H9 (cell line): ENCODE measurements at regions not wholly inside any gene's neighbourhood (a gene's known extent, or its start where the extent isn't known, plus 50 kb on each side); places are given as distances from the start of the nearest gene placed in this dataset.

ENCODE experiments used
- DNase-seq: peaks from one replicate; pipeline ENCODE4 v3.0.0-alpha.2; 2017
- H2AFZ ChIP-seq: one replicate; pipeline ENCODE4 v1.6.1; 2013; ENCODE audit warnings: mild to moderate bottlenecking, low read length, control low read depth, moderate library complexity
- H2AK5ac ChIP-seq: 2 replicates; pipeline ENCODE4 v1.6.1; 2013; ENCODE audit warnings: low read length, control low read depth, mixed read lengths; ENCODE audit not compliant: insufficient read length
- H2BK120ac ChIP-seq: one replicate; pipeline ENCODE4 v1.6.1; 2013; ENCODE audit warnings: low read depth, mild to moderate bottlenecking, low read length, control low read depth, inconsistent platforms; ENCODE audit not compliant: poor library complexity, severe bottlenecking
- H2BK12ac ChIP-seq: 2 replicates; pipeline ENCODE4 v1.6.1; 2013; ENCODE audit warnings: low read length, control low read depth, mixed read lengths, low read depth; ENCODE audit not compliant: insufficient read length
- H2BK15ac ChIP-seq: 2 replicates; pipeline ENCODE4 v1.6.1; 2013; ENCODE audit warnings: low read depth, low read length, control low read depth
- H2BK20ac ChIP-seq: one replicate; pipeline ENCODE4 v1.6.1; 2013; ENCODE audit warnings: low read depth, mild to moderate bottlenecking, low read length, control low read depth, inconsistent platforms; ENCODE audit not compliant: poor library complexity, severe bottlenecking
- H2BK5ac ChIP-seq: 2 replicates; pipeline ENCODE4 v1.6.1; 2013; ENCODE audit warnings: low read length, control low read depth, mixed read lengths; ENCODE audit not compliant: insufficient read length
- H3K14ac ChIP-seq: 2 replicates; pipeline ENCODE4 v1.6.1; 2013; ENCODE audit warnings: low read length, control low read depth; ENCODE audit not compliant: insufficient read depth
- H3K18ac ChIP-seq: 2 replicates; pipeline ENCODE4 v1.6.1; 2013; ENCODE audit warnings: low read depth, mild to moderate bottlenecking, mixed read lengths, low read length, control low read depth; ENCODE audit not compliant: insufficient read length
- H3K23ac ChIP-seq: 2 replicates; pipeline ENCODE4 v1.6.1; 2013; ENCODE audit warnings: low read length, control low read depth, mixed read lengths, low read depth; ENCODE audit not compliant: insufficient read length
- H3K23me2 ChIP-seq: 2 replicates; pipeline ENCODE4 v1.6.1; 2013; ENCODE audit warnings: low read depth, mild to moderate bottlenecking, mixed read lengths, low read length, control low read depth; ENCODE audit not compliant: insufficient read length, poor library complexity, severe bottlenecking
- H3K27ac ChIP-seq: 2 replicates; pipeline ENCODE4 v1.5.1; 2013; ENCODE audit warnings: low read length, control low read depth, mixed read lengths, low read depth; ENCODE audit not compliant: insufficient read length
- H3K27me3 ChIP-seq: 2 replicates; pipeline ENCODE4 v1.6.1; 2013; ENCODE audit warnings: low read length, control low read depth, inconsistent platforms; ENCODE audit not compliant: insufficient read depth
- H3K4ac ChIP-seq: 2 replicates; pipeline ENCODE4 v1.6.1; 2013; ENCODE audit warnings: low read depth, mild to moderate bottlenecking, control low read depth, inconsistent platforms, low read length, moderate library complexity
- H3K4me1 ChIP-seq: 2 replicates; pipeline ENCODE4 v1.6.1; 2013; ENCODE audit warnings: low read length, control low read depth, inconsistent platforms; ENCODE audit not compliant: insufficient read depth
- H3K4me2 ChIP-seq: 2 replicates; pipeline ENCODE4 v1.6.1; 2013; ENCODE audit warnings: low read length, control low read depth, mixed read lengths; ENCODE audit not compliant: insufficient read length, insufficient read depth
- H3K56ac ChIP-seq: 2 replicates; pipeline ENCODE4 v1.6.1; 2013; ENCODE audit warnings: low read depth, mild to moderate bottlenecking, mixed read lengths, low read length, control low read depth; ENCODE audit not compliant: insufficient read length
- H3K79me1 ChIP-seq: 2 replicates; pipeline ENCODE4 v1.6.1; 2013; ENCODE audit warnings: low read depth, mild to moderate bottlenecking, moderate library complexity, low read length, control low read depth, inconsistent platforms; ENCODE audit not compliant: insufficient read depth, poor library complexity, severe bottlenecking
- H3K79me2 ChIP-seq: 2 replicates; pipeline ENCODE4 v1.6.1; 2013; ENCODE audit warnings: low read length, control low read depth, inconsistent platforms; ENCODE audit not compliant: insufficient read depth
- H3K9ac ChIP-seq: 2 replicates; pipeline ENCODE4 v1.6.1; 2013; ENCODE audit warnings: low read length, control low read depth, mixed read lengths; ENCODE audit not compliant: insufficient read length; ENCODE audit errors: extremely low read depth
- H3K9me3 ChIP-seq: one replicate; pipeline ENCODE4 v1.6.1; 2013; ENCODE audit warnings: low read depth, low read length, inconsistent platforms; ENCODE audit not compliant: control insufficient read depth
- H3T11ph ChIP-seq: one replicate; pipeline ENCODE4 v1.6.1; 2013; ENCODE audit warnings: mild to moderate bottlenecking, low read length, control low read depth, inconsistent platforms
- H4K20me1 ChIP-seq: one replicate; pipeline ENCODE4 v1.6.1; 2013; ENCODE audit not compliant: control insufficient read depth, insufficient read length, insufficient read depth
- H4K5ac ChIP-seq: 2 replicates; pipeline ENCODE4 v1.6.1; 2013; ENCODE audit warnings: low read depth, mild to moderate bottlenecking, mixed read lengths, low read length, control low read depth; ENCODE audit not compliant: insufficient read length
- H4K8ac ChIP-seq: replicated peaks from 2 replicates; pipeline ENCODE4 v1.6.1; 2013; ENCODE audit warnings: low read length, control low read depth, mixed read lengths, low read depth; ENCODE audit not compliant: insufficient read length
- H4K91ac ChIP-seq: 2 replicates; pipeline ENCODE4 v1.6.1; 2013; ENCODE audit warnings: low read depth, mild to moderate bottlenecking, moderate library complexity, mixed read lengths, low read length, control low read depth; ENCODE audit not compliant: insufficient read length
- H3K27ac Mint-ChIP-seq, 3 experiments: 2 replicates in 2 of 3; 3 replicates in 1 of 3; pipeline ENCODE4 v1.8.0; 2020 to 2021; ENCODE audit warnings: mixed read lengths in 3 of 3, mild to moderate bottlenecking in 1 of 3, moderate library complexity in 1 of 3
- H3K27me3 Mint-ChIP-seq: 2 replicates; pipeline ENCODE4 v1.8.0; 2021; ENCODE audit warnings: low read depth, mild to moderate bottlenecking, moderate library complexity, mixed read lengths
- H3K36me3 Mint-ChIP-seq, 3 experiments: 2 replicates in 2 of 3; 3 replicates in 1 of 3; pipeline ENCODE4 v1.8.0; 2020 to 2021; ENCODE audit warnings: low read depth in 3 of 3, mixed read lengths in 3 of 3; ENCODE audit not compliant: insufficient read depth in 1 of 3
- H3K4me1 Mint-ChIP-seq, 2 experiments: 2 replicates each; pipeline ENCODE4 v1.8.0; 2020; ENCODE audit warnings: mixed read lengths in 2 of 2
- H3K4me3 Mint-ChIP-seq, 2 experiments: 2 replicates in 1 of 2; 3 replicates in 1 of 2; pipeline ENCODE4 v1.8.0; 2020 to 2021; ENCODE audit warnings: mild to moderate bottlenecking in 2 of 2, mixed read lengths in 2 of 2, moderate library complexity in 1 of 2
- H3K9me3 Mint-ChIP-seq, 2 experiments: 2 replicates in 1 of 2; 3 replicates in 1 of 2; pipeline ENCODE4 v1.8.0; 2020; ENCODE audit warnings: mild to moderate bottlenecking in 2 of 2, mixed read lengths in 2 of 2, moderate library complexity in 1 of 2
- CTCF ChIP-seq: fragments of 200-600 bp; sonication (generic); conservative IDR thresholded peaks from 3 replicates; pipeline ENCODE4 v1.8.0; 2021; ENCODE audit warnings: antibody characterized with exemption, mild to moderate bottlenecking
- WGBS: extraction: QIAGEN DNeasy Blood & Tissue Kit; methylation state at CpG from one replicate; pipeline ENCODE4 v1.1.7; 2013; ENCODE audit warnings: missing lambda C conversion rate, low lambda C conversion rate, mixed read lengths; ENCODE audit not compliant: insufficient read length; ENCODE audit errors: extremely low coverage; 5-methylcytosine and 5-hydroxymethylcytosine counted together

GRCh38 chr5:2670940-2671339 is 80.5 kb downstream of the IRX2 start:
- no peaks in the 10 kb centered on the region for H3K36me3 Mint-ChIP-seq
- H3K79me1 ChIP-seq, result no peaks in the 10 kb centered on the region
- H3K4me1 ChIP-seq, result no peaks in the 10 kb centered on the region
- H3K9me3 ChIP-seq, result no peaks in the 10 kb centered on the region
- no peak overlapping the region for H4K8ac ChIP-seq
- H3K9ac ChIP-seq, result no peak overlapping the region
- H3K23me2 ChIP-seq, result no peaks in the 10 kb centered on the region
- H3K27me3 ChIP-seq, result no peaks in the 10 kb centered on the region
- no peak overlapping the region for H4K91ac ChIP-seq
- no peak overlapping the region for H3K23ac ChIP-seq
- no peak overlapping the region for H2BK15ac ChIP-seq
- no peak overlapping the region for H4K5ac ChIP-seq
- H4K20me1 ChIP-seq, result no peaks in the 10 kb centered on the region
- H3K18ac ChIP-seq, result no peak overlapping the region
- no peak overlapping the region for H2BK120ac ChIP-seq
- H3K27ac ChIP-seq, result no peak overlapping the region
- peaks cover under 1 to 3% of the 10 kb centered on the region in 2 experiments; a peak in 3 of 5 replicates for H3K9me3 Mint-ChIP-seq
- no peak overlapping the region for H3K4me3 Mint-ChIP-seq
- no peaks in the 10 kb centered on the region for H3K79me2 ChIP-seq
- peaks cover 2 to 10% of the 10 kb centered on the region in 2 experiments; a peak in 3 of 4 replicates for H3K4me1 Mint-ChIP-seq
- no CpG with 5 or more reads among the region's 14 CpGs for WGBS
- H2BK20ac ChIP-seq, result no peak overlapping the region
- H3K27me3 Mint-ChIP-seq, result peaks cover 2% of the 10 kb centered on the region; the same call in 1 of the 2 replicates
- no peak overlapping the region for H3K4me2 ChIP-seq
- H2BK5ac ChIP-seq, result no peak overlapping the region
- H2BK12ac ChIP-seq, result no peak overlapping the region
- H3K14ac ChIP-seq, result no peak overlapping the region
- H3T11ph ChIP-seq, result no peak overlapping the region
- H2AFZ ChIP-seq, result no peak overlapping the region
- TF ChIP-seq CTCF, result no peak
- no peak for DNase-seq
- H2AK5ac ChIP-seq, result no peak overlapping the region
- no peak overlapping the region for H3K27ac Mint-ChIP-seq
- H3K4ac ChIP-seq, result no peak overlapping the region
- H3K56ac ChIP-seq, result no peak overlapping the region
